Right lobe of liver (tissue), 4 donors: ENCODE measurements at regions not wholly inside any gene's neighbourhood (a gene's known extent, or its start where the extent isn't known, plus 50 kb on each side); places are given as distances from the start of the nearest gene placed in this dataset.

ENCODE experiments used
- POLR2A ChIP-seq: fragments of 450-650 bp; IDR thresholded peaks from one replicate; pipeline ENCODE4 v1.6.1; 2017; ENCODE audit warnings: antibody characterized with exemption, mild to moderate bottlenecking
- TF ChIP-seq, protein P1 (sequence below), 4 donors: fragments of 200-600 bp in 3 of 4; fragments of 450-650 bp in 1 of 4; IDR thresholded peaks; one replicate each; pipeline versions ENCODE4 v1.5.1 to v1.8.0; 2016 to 2022; ENCODE audit warnings: antibody characterized with exemption in 4 of 4, mild to moderate bottlenecking in 2 of 4
- donor health status: DM: no; HTN: no; CAD: no.
- donor health status: DM: no; HTN: no; CAD: no.
- donor health status: DM: no; HTN: yes; CAD: no.

DNA sequence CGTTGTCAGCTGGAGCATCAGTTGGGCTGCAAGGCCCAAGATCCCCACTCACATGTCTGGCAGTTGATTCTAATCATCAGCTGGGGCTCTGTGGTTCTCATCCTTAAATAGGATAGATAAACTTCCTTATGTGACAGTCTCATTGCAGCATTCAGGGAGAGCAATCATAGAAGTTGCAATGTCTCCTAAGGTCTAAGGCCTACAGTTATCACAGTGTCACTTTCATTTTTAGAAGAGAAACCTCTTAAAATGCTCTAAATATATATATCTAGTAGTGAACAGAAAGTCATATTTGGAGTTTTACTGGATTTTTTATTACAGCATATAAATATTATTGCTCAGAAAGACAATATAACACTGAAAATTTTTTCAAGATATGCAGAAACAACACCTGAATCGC lies 226.0 kb upstream of the PPP1R2C start:
- TF ChIP-seq, protein P1, sequence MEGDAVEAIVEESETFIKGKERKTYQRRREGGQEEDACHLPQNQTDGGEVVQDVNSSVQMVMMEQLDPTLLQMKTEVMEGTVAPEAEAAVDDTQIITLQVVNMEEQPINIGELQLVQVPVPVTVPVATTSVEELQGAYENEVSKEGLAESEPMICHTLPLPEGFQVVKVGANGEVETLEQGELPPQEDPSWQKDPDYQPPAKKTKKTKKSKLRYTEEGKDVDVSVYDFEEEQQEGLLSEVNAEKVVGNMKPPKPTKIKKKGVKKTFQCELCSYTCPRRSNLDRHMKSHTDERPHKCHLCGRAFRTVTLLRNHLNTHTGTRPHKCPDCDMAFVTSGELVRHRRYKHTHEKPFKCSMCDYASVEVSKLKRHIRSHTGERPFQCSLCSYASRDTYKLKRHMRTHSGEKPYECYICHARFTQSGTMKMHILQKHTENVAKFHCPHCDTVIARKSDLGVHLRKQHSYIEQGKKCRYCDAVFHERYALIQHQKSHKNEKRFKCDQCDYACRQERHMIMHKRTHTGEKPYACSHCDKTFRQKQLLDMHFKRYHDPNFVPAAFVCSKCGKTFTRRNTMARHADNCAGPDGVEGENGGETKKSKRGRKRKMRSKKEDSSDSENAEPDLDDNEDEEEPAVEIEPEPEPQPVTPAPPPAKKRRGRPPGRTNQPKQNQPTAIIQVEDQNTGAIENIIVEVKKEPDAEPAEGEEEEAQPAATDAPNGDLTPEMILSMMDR (IDR thresholded peaks at IDR 0.05), result no peak
- TF ChIP-seq POLR2A, result no peak
